Thoracic aorta (tissue), 2 donors: ENCODE measurements at regions not wholly inside any gene's neighbourhood (a gene's known extent, or its start where the extent isn't known, plus 50 kb on each side); places are given as distances from the start of the nearest gene placed in this dataset.

ENCODE experiments used
- ATAC-seq: fragments of 150-250 bp; one replicate; pipeline ENCODE4 v1.8.0; 2017; ENCODE audit warnings: low read depth; ENCODE audit not compliant: insufficient number of reproducible peaks, low FRiP score
- DNase-seq: peaks from one replicate; pipeline ENCODE4 v3.0.0-alpha.2; 2020; ENCODE audit warnings: low spot score
- H3K27ac ChIP-seq, 2 donors: fragments of 200-600 bp; sonication (generic); 1 replicate in 1 of 2; 2 replicates in 1 of 2; pipeline ENCODE4 v1.5.1; 2016; ENCODE audit warnings: mild to moderate bottlenecking in 2 of 2, moderate library complexity in 2 of 2
- H3K27me3 ChIP-seq: fragments of 200-600 bp; sonication (generic); replicated peaks from 2 replicates; pipeline ENCODE4 v1.6.0; 2016; ENCODE audit warnings: mild to moderate bottlenecking; ENCODE audit not compliant: insufficient read depth
- H3K36me3 ChIP-seq: fragments of 200-600 bp; sonication (generic); one replicate; pipeline ENCODE4 v1.5.1; 2016
- H3K4me1 ChIP-seq, 2 donors: fragments of 200-600 bp; sonication (generic); 1 replicate in 1 of 2; 2 replicates in 1 of 2; pipeline versions ENCODE4 v1.5.1 to v1.6.0; 2016; ENCODE audit warnings: low read depth in 2 of 2, mild to moderate bottlenecking in 1 of 2; ENCODE audit not compliant: control insufficient read depth in 1 of 2
- H3K4me3 ChIP-seq: fragments of 200-600 bp; sonication (generic); 2 replicates; pipeline ENCODE4 v1.5.1; 2016; ENCODE audit warnings: mild to moderate bottlenecking
- H3K9me3 ChIP-seq: fragments of 200-600 bp; sonication (generic); 2 replicates; pipeline ENCODE4 v1.5.1; 2016
- CTCF ChIP-seq: fragments of 200-600 bp; sonication (generic); IDR thresholded peaks from one replicate; pipeline ENCODE4 v1.5.1; 2019; ENCODE audit warnings: antibody characterized with exemption

GRCh38 chr1:70537788-70538187 lies 126.7 kb downstream of the CTH start:
- Histone ChIP-seq H3K27ac (no peak overlapping the region), H3K36me3 (no peaks in the 10 kb centered on the region), H3K27me3 (no peaks in the 10 kb centered on the region), H3K9me3 (no peaks in the 10 kb centered on the region), H3K4me1 (no peaks in the 10 kb centered on the region), H3K4me3 (no peak overlapping the region)
- DNase-seq (no peak), ATAC-seq (no peak)
- no peak for TF ChIP-seq CTCF

GRCh38 chr1:70542030-70542429 lies 131.0 kb downstream of the CTH start:
- H3K27ac ChIP-seq = no peak overlapping the region
- no peaks in the 10 kb centered on the region for H3K36me3 ChIP-seq
- H3K4me1 ChIP-seq = no peaks in the 10 kb centered on the region
- no peaks in the 10 kb centered on the region for H3K9me3 ChIP-seq
- TF ChIP-seq CTCF = no peak
- no peak for ATAC-seq
- no peak for DNase-seq
- H3K27me3 ChIP-seq = no peaks in the 10 kb centered on the region
- H3K4me3 ChIP-seq = no peak overlapping the region

- no peak for ATAC-seq
- H3K27ac ChIP-seq = no peak overlapping the region
These were observed 131.8 kb downstream of the CTH start for GRCh38 chr1:70542856-70543255.

GRCh38 chr1:70546726-70547125 lies 135.7 kb downstream of the CTH start:
- ATAC-seq (no peak), DNase-seq (no peak)
- no peaks in the 10 kb centered on the region for H3K9me3 ChIP-seq
- no peak overlapping the region for H3K4me3 ChIP-seq
- no peaks in the 10 kb centered on the region for H3K4me1 ChIP-seq
- H3K27me3 ChIP-seq = no peaks in the 10 kb centered on the region
- H3K27ac ChIP-seq = no peak overlapping the region
- no peaks in the 10 kb centered on the region for H3K36me3 ChIP-seq
- TF ChIP-seq CTCF = no peak

More at GRCh38 chr1:70542856-70543255, 131.8 kb downstream of the CTH start:
- TF ChIP-seq CTCF = no peak
- Histone ChIP-seq H3K4me1 (no peaks in the 10 kb centered on the region), H3K36me3 (no peaks in the 10 kb centered on the region), H3K4me3 (no peak overlapping the region), H3K9me3 (no peaks in the 10 kb centered on the region), H3K27me3 (no peaks in the 10 kb centered on the region)
- no peak for DNase-seq

GRCh38 chr1:70552662-70553566 lies 141.8 kb downstream of the CTH start:
- no peaks in the 10 kb centered on the region for H3K36me3 ChIP-seq
- TF ChIP-seq CTCF = no peak
- no peak overlapping the region for H3K27ac ChIP-seq
- no peaks in the 10 kb centered on the region for H3K9me3 ChIP-seq
- no peaks in the 10 kb centered on the region for H3K4me1 ChIP-seq
- H3K4me3 ChIP-seq = no peak overlapping the region
- H3K27me3 ChIP-seq = no peaks in the 10 kb centered on the region
- DNase-seq (no peak), ATAC-seq (no peak)
